Stimulated activated naive CD8-positive, alpha-beta T cell treated with anti-CD3 and anti-CD28 coated beads, Interleukin-15, Interleukin-2, amounts not matched to agents 100 ng/mL and 50 ng/mL, for 24 hours (primary cell): ENCODE measurements at regions not wholly inside any gene's neighbourhood (a gene's known extent, or its start where the extent isn't known, plus 50 kb on each side); places are given as distances from the start of the nearest gene placed in this dataset.

Source experiments
- H3K27ac Mint-ChIP-seq: one replicate; pipeline ENCODE4 v1.8.0; 2021; ENCODE audit warnings: mild to moderate bottlenecking, mixed read lengths
- H3K27me3 Mint-ChIP-seq: one replicate; pipeline ENCODE4 v1.8.0; 2021; ENCODE audit warnings: mixed read lengths
- H3K36me3 Mint-ChIP-seq: one replicate; pipeline ENCODE4 v1.8.0; 2021; ENCODE audit warnings: low read depth, mixed read lengths
- H3K4me1 Mint-ChIP-seq: one replicate; pipeline ENCODE4 v1.8.0; 2021; ENCODE audit warnings: low read depth, mixed read lengths
- H3K4me3 Mint-ChIP-seq: one replicate; pipeline ENCODE4 v1.8.0; 2021; ENCODE audit warnings: mild to moderate bottlenecking, mixed read lengths
- H3K9me3 Mint-ChIP-seq: one replicate; pipeline ENCODE4 v1.8.0; 2021; ENCODE audit warnings: mixed read lengths

- H3K36me3 Mint-ChIP-seq: no peaks in the 10 kb centered on the region
- no peaks in the 10 kb centered on the region for H3K9me3 Mint-ChIP-seq
- no peaks in the 10 kb centered on the region for H3K27me3 Mint-ChIP-seq
- no peak overlapping the region for H3K4me3 Mint-ChIP-seq
- H3K4me1 Mint-ChIP-seq: no peaks in the 10 kb centered on the region
- no peak overlapping the region for H3K27ac Mint-ChIP-seq
Measured at GRCh38 chr2:128901572-128902391, 583.1 kb upstream of the HS6ST1 start.

- Mint-ChIP-seq H3K27me3 (no peaks in the 10 kb centered on the region), H3K4me1 (no peaks in the 10 kb centered on the region), H3K27ac (no peak overlapping the region), H3K9me3 (no peaks in the 10 kb centered on the region), H3K36me3 (no peaks in the 10 kb centered on the region), H3K4me3 (no peak overlapping the region)
Measured at GRCh38 chr2:128903637-128904036, 585.0 kb upstream of the HS6ST1 start.

GRCh38 chr2:128911276-128911675, 592.6 kb upstream of the HS6ST1 start:
- no peak overlapping the region for H3K27ac Mint-ChIP-seq

GRCh38 chr2:128914320-128914719, 595.7 kb upstream of the HS6ST1 start:
- H3K4me3 Mint-ChIP-seq: no peak overlapping the region

More at GRCh38 chr2:128911276-128911675, 592.6 kb upstream of the HS6ST1 start:
- H3K9me3 Mint-ChIP-seq: peaks cover 6% of the 10 kb centered on the region
- H3K4me3 Mint-ChIP-seq: no peak overlapping the region
- no peaks in the 10 kb centered on the region for H3K4me1 Mint-ChIP-seq
- H3K27me3 Mint-ChIP-seq: no peaks in the 10 kb centered on the region
- no peaks in the 10 kb centered on the region for H3K36me3 Mint-ChIP-seq

GRCh38 chr2:128921751-128922150, 603.1 kb upstream of the HS6ST1 start:
- H3K27me3 Mint-ChIP-seq: peaks cover 4% of the 10 kb centered on the region
- no peaks in the 10 kb centered on the region for H3K36me3 Mint-ChIP-seq
- peaks cover 13% of the 10 kb centered on the region for H3K9me3 Mint-ChIP-seq
- H3K4me3 Mint-ChIP-seq: no peak overlapping the region
- H3K27ac Mint-ChIP-seq: no peak overlapping the region
- no peaks in the 10 kb centered on the region for H3K4me1 Mint-ChIP-seq

More at GRCh38 chr2:128914320-128914719, 595.7 kb upstream of the HS6ST1 start:
- H3K9me3 Mint-ChIP-seq: peaks cover 13% of the 10 kb centered on the region
- H3K27me3 Mint-ChIP-seq: no peaks in the 10 kb centered on the region
- H3K27ac Mint-ChIP-seq: no peak overlapping the region
- H3K36me3 Mint-ChIP-seq: no peaks in the 10 kb centered on the region
- H3K4me1 Mint-ChIP-seq: no peaks in the 10 kb centered on the region

- H3K27me3 Mint-ChIP-seq: peaks cover 4% of the 10 kb centered on the region
- peaks cover 15% of the 10 kb centered on the region for H3K9me3 Mint-ChIP-seq
- no peak overlapping the region for H3K4me3 Mint-ChIP-seq
- H3K4me1 Mint-ChIP-seq: no peaks in the 10 kb centered on the region
- H3K27ac Mint-ChIP-seq: no peak overlapping the region
- H3K36me3 Mint-ChIP-seq: no peaks in the 10 kb centered on the region
Measured at GRCh38 chr2:128922154-128922553, 603.5 kb upstream of the HS6ST1 start.

- Mint-ChIP-seq H3K9me3 (peaks cover 11% of the 10 kb centered on the region), H3K4me3 (no peak overlapping the region), H3K27me3 (peaks cover 4% of the 10 kb centered on the region), H3K27ac (no peak overlapping the region), H3K4me1 (no peaks in the 10 kb centered on the region), H3K36me3 (no peaks in the 10 kb centered on the region)
Measured at GRCh38 chr2:128925631-128926030, 607.0 kb upstream of the HS6ST1 start.

DNA sequence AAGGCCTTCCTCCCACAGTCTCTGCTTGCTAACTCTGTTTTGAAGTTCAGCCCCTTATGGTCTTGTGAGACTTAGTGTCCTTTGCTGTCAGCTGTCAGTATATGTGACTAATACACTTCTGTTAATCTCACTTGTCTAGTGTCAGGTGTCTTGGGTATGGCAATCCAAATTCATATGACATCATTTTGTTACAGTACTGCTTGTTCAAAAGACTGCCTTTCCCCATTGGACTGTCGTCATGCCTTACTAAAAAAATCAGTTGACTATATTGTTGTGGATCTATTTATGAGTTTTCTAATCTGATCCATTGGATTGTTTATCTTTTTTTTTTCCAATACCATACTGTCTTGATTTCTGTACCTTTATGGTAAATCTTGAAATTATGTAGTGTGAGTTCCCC, 611.4 kb upstream of the HS6ST1 start:
- Mint-ChIP-seq H3K27ac (no peak overlapping the region), H3K4me1 (no peaks in the 10 kb centered on the region), H3K4me3 (no peak overlapping the region), H3K36me3 (no peaks in the 10 kb centered on the region), H3K9me3 (peaks cover 11% of the 10 kb centered on the region), H3K27me3 (no peaks in the 10 kb centered on the region)

DNA sequence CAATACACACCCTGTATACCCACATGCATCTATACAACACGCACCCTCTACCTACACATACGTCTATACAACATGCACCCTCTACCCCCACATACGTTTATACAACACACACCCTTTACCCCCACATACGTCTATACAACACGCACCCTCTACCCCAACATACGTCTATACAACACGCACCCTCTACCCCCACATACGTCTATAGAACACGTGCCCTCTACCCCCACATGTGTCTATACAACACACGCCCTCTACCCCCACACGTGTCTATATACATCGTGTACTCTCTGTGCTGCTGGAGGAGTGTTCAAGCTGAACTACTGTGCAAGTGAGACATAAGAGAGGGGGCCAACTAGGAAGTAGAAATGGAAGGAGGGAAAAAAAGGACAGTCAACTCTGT, 621.7 kb upstream of the HS6ST1 start:
- no peaks in the 10 kb centered on the region for H3K27me3 Mint-ChIP-seq
- no peaks in the 10 kb centered on the region for H3K9me3 Mint-ChIP-seq
- no peaks in the 10 kb centered on the region for H3K4me1 Mint-ChIP-seq
- H3K27ac Mint-ChIP-seq: no peak overlapping the region
- no peaks in the 10 kb centered on the region for H3K36me3 Mint-ChIP-seq
- no peak overlapping the region for H3K4me3 Mint-ChIP-seq

DNA sequence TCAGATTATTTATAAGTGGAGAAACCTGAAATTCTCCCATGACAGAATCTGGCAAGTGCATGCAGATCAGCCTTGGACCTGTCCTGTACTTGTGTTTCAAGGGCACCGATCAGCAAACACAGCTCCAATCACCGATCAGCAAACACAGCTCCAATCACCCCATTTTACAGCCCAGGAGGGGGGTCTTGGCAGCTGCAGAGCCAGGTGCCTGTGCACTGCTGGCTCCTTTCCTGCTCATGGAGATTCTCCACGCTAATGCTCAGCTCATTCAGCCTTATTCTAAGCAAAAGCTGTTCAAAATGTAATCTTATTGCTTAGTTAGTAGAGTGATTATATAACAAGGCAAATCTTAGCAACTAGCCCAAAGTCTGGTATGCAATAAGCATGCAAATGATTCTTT, 623.1 kb upstream of the HS6ST1 start:
- Mint-ChIP-seq H3K27ac (no peak overlapping the region), H3K36me3 (no peaks in the 10 kb centered on the region), H3K27me3 (no peaks in the 10 kb centered on the region), H3K4me1 (no peaks in the 10 kb centered on the region), H3K4me3 (no peak overlapping the region), H3K9me3 (no peaks in the 10 kb centered on the region)

DNA sequence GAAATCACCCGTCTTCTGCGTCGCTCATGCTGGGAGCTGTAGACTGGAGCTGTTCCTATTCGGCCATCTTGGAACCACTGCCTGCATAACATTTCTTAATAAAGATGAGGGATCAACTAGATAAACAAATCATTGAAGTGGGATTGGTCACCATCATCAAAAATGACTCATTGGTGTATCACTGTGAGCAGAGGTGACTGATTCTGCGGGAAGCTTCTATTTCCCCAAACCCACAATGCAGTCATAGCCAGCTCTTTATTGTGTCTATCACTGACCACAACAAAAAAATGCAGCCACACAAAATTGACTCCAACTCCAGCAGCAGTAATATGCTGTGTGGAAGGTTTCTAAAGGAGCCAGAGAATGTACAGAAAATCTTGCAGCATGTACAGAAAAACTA, 630.7 kb upstream of the HS6ST1 start:
- H3K36me3 Mint-ChIP-seq: no peaks in the 10 kb centered on the region
- H3K9me3 Mint-ChIP-seq: no peaks in the 10 kb centered on the region
- H3K4me1 Mint-ChIP-seq: no peaks in the 10 kb centered on the region
- H3K27ac Mint-ChIP-seq: no peak overlapping the region
- no peak overlapping the region for H3K4me3 Mint-ChIP-seq
- H3K27me3 Mint-ChIP-seq: no peaks in the 10 kb centered on the region

DNA sequence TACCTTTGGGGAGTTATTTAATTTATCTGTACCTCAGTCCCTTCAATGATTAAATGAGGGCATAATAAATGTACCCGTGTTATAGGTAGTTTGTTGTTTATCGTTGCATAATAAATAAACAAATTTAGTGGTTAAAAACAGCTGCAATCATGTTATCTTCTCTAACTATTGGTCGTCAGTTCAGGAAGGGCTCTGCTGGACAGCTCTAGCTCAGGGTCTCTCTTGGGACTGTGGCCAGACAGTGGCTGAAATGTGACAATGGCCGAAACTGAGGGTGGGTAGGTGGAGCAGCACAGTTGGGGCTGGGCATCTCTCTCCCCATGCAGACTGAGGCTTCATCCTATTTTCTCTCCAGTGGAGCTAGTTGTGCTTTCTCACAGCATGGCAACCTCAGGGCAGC, 632.1 kb upstream of the HS6ST1 start:
- H3K27ac Mint-ChIP-seq: no peak overlapping the region
- H3K4me3 Mint-ChIP-seq: no peak overlapping the region
- H3K36me3 Mint-ChIP-seq: no peaks in the 10 kb centered on the region
- H3K27me3 Mint-ChIP-seq: no peaks in the 10 kb centered on the region
- peaks cover 4% of the 10 kb centered on the region for H3K9me3 Mint-ChIP-seq
- H3K4me1 Mint-ChIP-seq: no peaks in the 10 kb centered on the region

DNA sequence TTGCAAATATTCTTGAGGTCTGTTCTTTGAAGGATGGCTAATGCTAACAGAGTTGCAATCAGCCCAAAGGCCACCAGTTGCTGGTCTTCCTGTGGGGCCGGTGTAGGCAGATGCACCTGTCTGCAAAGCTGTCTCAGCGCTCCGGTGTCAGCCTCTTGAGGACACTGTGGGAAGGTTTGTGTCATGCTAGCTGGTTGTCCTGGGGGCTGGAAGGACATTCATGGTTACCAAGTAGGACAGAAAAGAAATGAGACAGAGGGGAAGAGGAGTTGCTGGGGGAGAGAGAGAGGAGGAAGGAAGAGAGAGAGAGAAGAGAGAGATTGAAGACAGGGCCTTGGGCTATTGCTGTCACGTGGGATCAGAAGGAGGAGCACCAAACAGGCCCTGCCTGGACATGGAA, 639.6 kb upstream of the HS6ST1 start:
- Mint-ChIP-seq H3K4me3 (no peak overlapping the region), H3K27ac (no peak overlapping the region), H3K9me3 (peaks cover 4% of the 10 kb centered on the region), H3K27me3 (no peaks in the 10 kb centered on the region), H3K4me1 (no peaks in the 10 kb centered on the region), H3K36me3 (no peaks in the 10 kb centered on the region)

DNA sequence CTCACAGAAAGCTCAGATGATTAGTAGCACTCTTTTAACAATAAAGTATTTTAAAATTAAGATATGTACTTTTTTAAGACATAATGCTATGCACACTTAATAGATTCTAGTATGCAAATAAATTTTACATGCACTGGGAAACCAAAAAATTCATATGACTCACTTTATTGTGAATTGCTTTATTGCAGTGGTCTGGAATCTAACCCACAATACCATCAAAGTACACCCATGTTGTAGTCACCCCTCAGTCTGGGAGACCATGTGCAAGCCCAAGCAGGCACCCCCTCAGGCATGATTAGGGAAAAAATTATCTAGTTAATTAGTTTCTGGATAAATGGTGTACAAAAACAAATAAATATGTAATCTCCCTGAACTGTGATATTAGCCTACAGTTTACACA, 649.0 kb upstream of the HS6ST1 start:
- Mint-ChIP-seq H3K27me3 (no peaks in the 10 kb centered on the region), H3K36me3 (no peaks in the 10 kb centered on the region), H3K9me3 (no peaks in the 10 kb centered on the region)

DNA sequence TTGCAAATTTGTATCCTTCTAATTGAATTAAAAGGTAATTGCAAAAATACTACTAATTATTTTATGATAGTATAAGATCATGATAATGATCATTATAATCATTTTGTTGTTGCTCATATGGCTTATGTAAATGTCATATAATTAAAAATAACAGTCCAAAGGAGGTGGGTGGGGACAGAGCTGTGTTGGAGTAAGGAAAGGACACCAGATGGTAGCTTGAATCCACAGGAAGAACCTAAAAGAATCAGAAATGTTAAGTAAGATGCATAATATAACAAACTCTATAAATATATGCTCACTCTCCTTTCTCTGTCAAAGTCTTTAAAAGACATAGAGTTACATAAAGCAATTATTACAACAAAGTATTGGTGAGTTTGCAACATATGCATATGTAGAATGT, 650.7 kb upstream of the HS6ST1 start:
- Mint-ChIP-seq H3K27ac (no peak overlapping the region), H3K4me3 (no peak overlapping the region), H3K27me3 (no peaks in the 10 kb centered on the region), H3K36me3 (no peaks in the 10 kb centered on the region), H3K4me1 (no peaks in the 10 kb centered on the region), H3K9me3 (no peaks in the 10 kb centered on the region)

More for the DNA sequence above, 649.0 kb upstream of the HS6ST1 start:
- Mint-ChIP-seq H3K27ac (no peak overlapping the region), H3K4me1 (no peaks in the 10 kb centered on the region), H3K4me3 (no peak overlapping the region)
